GM19395 (cell line): ENCODE measurements at regions not wholly inside any gene's neighbourhood (a gene's known extent, or its start where the extent isn't known, plus 50 kb on each side); places are given as distances from the start of the nearest gene placed in this dataset.
"Not testable (repeated sequence)": the region's sequence is repeated elsewhere in the genome, so short reads cannot be mapped to it uniquely, and the experiment has no call there.

ENCODE experiments used
- ATAC-seq: cut with Tn5 transposase; IDR thresholded peaks from one replicate; pipeline ENCODE4 v1.9.1; 2021; ENCODE audit warnings: mild to moderate bottlenecking, moderate library complexity; ENCODE audit not compliant: unreplicated experiment

GRCh38 chr1:177432897-177433296, 262.1 kb downstream of the BRINP2 start:
- ATAC-seq = peak; percentile 60

DNA sequence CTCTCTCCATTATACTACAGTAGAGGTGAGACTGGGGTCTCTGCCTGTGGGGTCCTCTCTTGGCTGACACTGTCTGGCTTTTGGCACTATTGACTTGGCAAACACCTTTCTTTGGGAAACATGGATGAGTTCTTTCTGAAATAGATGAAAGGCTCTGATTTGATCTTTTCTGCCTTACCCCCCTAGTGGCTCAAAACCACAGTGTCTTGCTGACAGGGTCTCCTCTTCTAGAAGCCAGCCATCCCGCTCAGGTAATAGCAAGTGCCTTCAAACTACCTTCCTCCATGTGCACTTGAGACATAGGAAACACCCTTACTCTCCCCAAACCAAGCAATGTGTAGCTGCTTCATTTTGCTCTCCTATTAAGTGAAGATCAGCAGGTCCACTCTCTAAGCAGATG, 260.4 kb downstream of the BRINP2 start:
- ATAC-seq = no peak

DNA sequence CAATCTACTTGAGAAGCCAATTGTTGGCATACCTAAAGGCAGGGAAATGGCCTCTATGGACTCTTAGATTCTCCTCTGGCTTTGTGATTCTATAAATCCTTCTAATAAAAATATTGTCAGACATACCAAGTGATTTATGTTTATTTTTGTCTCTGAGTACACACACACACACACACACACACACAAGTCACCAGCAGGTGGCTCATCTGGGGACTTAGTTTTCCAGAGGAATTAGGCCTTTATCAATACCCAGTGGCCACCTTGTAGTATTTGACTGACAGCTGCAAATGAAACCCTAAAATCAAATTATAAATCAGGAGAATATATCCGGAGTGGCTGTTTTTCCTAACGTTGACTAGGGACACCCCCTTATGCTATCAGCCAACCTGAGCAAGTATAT, 258.5 kb downstream of the BRINP2 start:
- ATAC-seq = no peak

- no peak for ATAC-seq
Observed at GRCh38 chr1:177427811-177428210, 257.1 kb downstream of the BRINP2 start.

- ATAC-seq = no peak
Observed at GRCh38 chr1:177426497-177426896, 255.7 kb downstream of the BRINP2 start.

GRCh38 chr1:177425199-177425598, 254.4 kb downstream of the BRINP2 start:
- ATAC-seq = no peak

GRCh38 chr1:177424744-177425143, 254.0 kb downstream of the BRINP2 start:
- ATAC-seq = no peak

- ATAC-seq = no peak
Observed at GRCh38 chr1:177423090-177423489, 252.3 kb downstream of the BRINP2 start.

DNA sequence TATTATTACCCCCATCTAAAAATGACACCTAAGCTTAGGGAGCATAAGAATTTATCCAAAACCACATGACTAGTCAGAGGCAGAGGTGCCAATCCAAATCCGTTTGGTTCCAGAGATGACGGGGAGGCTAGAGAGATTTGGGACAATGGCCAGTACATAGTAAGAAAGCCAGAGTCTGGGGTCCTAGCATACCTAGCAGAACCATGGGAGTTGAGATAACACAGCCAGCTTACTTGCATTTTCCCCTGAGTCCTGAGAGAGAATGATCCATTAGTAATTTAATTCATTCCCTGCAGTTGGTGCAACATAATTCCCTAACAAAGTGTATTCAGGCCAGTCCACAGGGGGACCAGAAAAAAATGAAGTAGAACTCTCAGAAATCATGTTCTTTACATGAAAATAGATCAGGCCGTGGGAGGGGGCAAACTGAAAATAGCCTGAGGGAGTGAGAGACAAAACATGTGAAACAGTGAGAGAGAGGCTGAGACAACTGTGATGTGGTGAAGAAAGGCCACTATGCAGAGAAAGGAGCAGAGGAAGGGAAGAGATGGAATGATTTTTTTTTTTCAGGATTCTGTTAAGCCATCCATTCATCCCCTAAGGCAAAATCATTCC, 243.3 kb downstream of the BRINP2 start:
- no peak for ATAC-seq

- ATAC-seq = no peak
Observed at GRCh38 chr1:177411381-177411780, 240.6 kb downstream of the BRINP2 start.

DNA sequence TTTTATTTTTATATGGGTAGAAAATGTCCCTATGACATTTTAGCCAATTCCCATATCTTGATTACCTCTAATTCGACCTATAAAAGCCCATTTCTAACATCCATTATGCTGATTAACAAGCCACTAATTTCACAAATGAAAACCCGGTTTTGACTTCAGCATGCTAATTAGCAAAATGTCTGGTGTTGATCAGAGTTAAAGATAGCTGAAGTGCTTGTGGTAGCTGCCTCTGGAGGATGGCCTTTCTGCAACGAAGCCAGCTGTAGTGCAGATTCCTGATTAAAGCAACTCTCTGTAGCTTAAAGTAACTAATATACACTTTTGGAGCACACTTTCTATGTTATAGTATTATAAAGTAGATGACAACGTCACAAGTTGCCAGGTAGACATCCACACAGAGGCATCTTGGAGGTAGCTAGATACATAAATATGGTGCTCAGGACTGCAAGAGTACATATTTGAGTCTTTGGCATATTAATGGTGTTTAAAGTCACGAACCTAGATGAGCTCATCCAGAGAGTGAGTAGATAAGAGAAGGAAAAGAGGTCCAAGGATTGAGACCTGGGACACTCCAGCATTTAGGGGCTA, 239.5 kb downstream of the BRINP2 start:
- ATAC-seq = no peak

GRCh38 chr1:177406323-177406722, 235.6 kb downstream of the BRINP2 start:
- not testable (repeated sequence) for ATAC-seq

DNA sequence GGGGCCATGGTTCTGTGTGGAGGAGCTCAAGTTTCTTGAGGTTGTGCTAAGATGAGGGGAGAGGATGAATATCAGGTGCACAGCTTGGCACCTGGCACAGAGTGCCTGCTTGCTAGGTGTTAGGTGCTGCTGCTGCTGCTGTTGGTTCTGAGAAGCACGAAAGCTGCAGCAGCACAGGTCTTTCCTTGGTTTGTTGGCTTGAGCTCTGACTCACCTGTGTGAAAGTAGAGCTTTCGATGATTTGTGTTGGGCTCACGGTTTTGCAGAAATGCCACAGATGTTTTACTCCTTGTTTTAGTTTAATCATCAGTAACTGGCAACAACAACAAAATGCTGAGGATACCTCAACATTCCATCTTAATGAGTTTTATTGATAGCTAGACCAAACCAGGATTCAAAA, 221.6 kb downstream of the BRINP2 start:
- no peak for ATAC-seq

- ATAC-seq = no peak
Observed at GRCh38 chr1:177385760-177386698, 215.3 kb downstream of the BRINP2 start.

- ATAC-seq = no peak
Observed at GRCh38 chr1:177384461-177384860, 213.7 kb downstream of the BRINP2 start.

DNA sequence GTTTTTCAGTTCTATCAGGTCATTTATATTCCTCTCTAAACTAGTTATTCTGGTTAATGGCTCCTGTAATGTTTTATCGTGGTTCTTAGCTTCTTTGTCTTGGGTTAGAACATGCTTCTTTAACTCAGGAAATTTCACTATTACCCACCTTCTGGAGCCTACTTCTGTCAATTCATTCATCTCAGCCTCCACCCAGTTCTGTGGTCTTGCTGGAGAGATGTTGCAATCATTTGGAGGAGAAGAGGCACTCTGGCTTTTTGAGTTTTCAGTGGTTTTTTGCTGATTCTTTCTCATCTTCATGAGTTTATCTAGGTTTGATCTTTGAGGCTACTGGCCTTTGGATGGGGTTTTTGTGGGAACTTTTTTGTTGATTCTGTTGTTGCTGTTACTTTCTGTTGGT, 213.0 kb downstream of the BRINP2 start:
- no peak for ATAC-seq

GRCh38 chr1:177377866-177378265, 207.1 kb downstream of the BRINP2 start:
- ATAC-seq = no peak

- peak; percentile 71 for ATAC-seq
Observed at GRCh38 chr1:177368255-177368654, 197.5 kb downstream of the BRINP2 start.

- ATAC-seq = no peak
Observed at GRCh38 chr1:177366091-177366490, 195.3 kb downstream of the BRINP2 start.

DNA sequence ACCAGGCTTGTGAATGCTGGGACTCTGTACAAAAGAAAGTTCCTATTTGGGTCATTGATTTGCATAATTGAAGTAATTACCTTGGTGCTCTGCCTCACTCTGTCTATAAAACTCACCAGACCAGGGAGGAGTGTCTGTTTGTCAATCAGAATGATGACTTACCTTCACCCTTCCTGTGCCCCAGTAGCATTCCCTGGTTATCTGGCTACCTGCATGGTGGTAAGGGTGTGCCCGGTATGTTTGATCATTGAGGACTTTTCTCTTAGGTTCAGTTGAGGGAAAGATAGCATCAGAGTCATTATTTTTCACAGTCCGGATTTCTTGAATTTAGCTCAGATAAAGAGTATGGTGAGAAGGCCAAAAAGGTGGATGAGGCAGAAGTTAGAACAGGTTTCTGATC, 190.0 kb downstream of the BRINP2 start:
- ATAC-seq = no peak

DNA sequence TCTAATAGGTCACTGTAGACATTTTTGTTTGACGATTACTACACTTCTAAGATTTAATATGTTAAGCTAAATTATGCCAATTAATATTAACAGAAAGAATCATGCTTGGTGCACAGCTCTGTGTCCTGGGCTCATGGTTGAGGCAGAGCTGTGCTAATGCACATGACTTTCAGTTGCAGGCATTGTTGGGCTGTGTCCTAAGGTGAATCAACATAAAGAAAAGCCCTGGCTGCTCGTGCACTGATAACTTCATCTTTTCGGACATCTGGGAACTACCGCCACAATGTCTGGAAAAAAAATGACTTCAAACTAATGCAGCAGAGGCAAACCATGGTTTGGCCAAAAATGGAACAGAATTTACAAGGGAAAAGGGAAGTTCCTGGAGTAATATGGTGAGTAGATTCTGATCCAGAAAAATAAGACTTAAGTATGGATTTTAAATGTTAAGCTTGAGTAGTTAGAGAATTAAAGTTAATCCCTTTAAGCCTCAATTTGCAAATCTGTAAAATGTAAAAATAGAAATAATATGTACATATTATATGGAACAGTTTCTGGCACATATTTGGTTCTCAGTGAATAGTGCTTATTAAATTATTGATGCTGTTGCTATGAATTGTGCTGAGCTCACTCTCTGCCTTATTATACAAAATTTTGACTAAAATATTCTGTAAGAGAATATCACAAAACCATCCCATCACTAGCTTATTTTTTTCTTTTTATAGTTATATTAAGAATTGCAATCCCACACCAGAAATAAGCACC, 186.1 kb downstream of the BRINP2 start:
- no peak for ATAC-seq
